ENCODE measurements at regions not wholly inside any gene's neighbourhood (a gene's known extent, or its start where the extent isn't known, plus 50 kb on each side); places are given as distances from the start of the nearest gene placed in this dataset.

GRCh38 chr5:74224331-74224730, 416.2 kb downstream of the ENC1 start:
- TF ChIP-seq JUN (IDR thresholded peaks at IDR 0.05; ENCODE audit: low read depth, low read length): no peak
- no peak for TF ChIP-seq SIN3A (conservative IDR thresholded peaks at IDR 0.05 in 1 of 2, IDR thresholded peaks at IDR 0.05 in 1 of 2; ENCODE audit: low read depth in 1 of 2, low read length in 2 of 2)
- peak in 1 of 3 experiments; percentile 8; a peak in 1 of 4 replicates for TF ChIP-seq CTCF (IDR thresholded peaks at IDR 0.05; ENCODE audit: control extremely low read depth in 1 of 3, insufficient read depth in 1 of 3, low read depth in 1 of 3, low read length in 3 of 3)
- no peak for TF ChIP-seq BRCA1 (IDR thresholded peaks at IDR 0.05; ENCODE audit: low read depth, low read length)
- no peak for TF ChIP-seq SUZ12 (IDR thresholded peaks at IDR 0.05; ENCODE audit: low read length)
- no peak for TF ChIP-seq RAD21 (IDR thresholded peaks at IDR 0.05 in 1 of 2, conservative IDR thresholded peaks at IDR 0.05 in 1 of 2; ENCODE audit: low read depth in 2 of 2, low read length in 2 of 2)
- no peak for TF ChIP-seq RFX5 (IDR thresholded peaks at IDR 0.05; ENCODE audit: borderline replicate concordance, low read depth, low read length)
- TF ChIP-seq ATF2 (IDR thresholded peaks at IDR 0.05; ENCODE audit: low read length): no peak
- no peak for TF ChIP-seq POLR2AphosphoS5 (IDR thresholded peaks at IDR 0.05; ENCODE audit: low read depth, low read length)
- TF ChIP-seq KDM1A (IDR thresholded peaks at IDR 0.05; ENCODE audit: borderline replicate concordance, low read length): no peak
- TF ChIP-seq TBP (IDR thresholded peaks at IDR 0.05; ENCODE audit: low read depth, low read length): no peak
- TF ChIP-seq POLR2A (IDR thresholded peaks at IDR 0.05; ENCODE audit: control extremely low read depth in 1 of 2, low read depth in 2 of 2, low read length in 2 of 2): no peak
